ENCODE measurements at regions not wholly inside any gene's neighbourhood (a gene's known extent, or its start where the extent isn't known, plus 50 kb on each side); places are given as distances from the start of the nearest gene placed in this dataset.
"Not testable (repeated sequence)": the region's sequence is repeated elsewhere in the genome, so short reads cannot be mapped to it uniquely, and the experiment has no call there.

DNA sequence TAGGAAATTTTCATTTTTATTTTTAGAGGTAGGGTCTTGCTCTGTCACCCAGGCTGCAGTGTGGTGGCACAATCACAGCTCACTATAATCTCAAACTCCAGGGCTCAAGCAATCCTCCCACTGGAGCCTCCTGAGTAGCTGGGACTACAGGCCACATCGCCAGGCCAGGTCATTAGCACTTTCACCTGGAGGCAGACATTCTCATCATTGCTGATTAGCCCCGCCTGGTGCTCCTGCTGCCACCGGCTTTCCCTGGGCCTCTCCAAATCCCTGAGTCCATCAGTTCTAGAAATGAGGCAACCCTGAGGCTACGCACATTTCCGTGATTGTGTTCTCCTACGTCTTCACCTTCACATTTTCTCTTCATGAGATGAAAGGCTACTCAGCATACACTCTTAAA is 607.7 kb upstream of the NRSN1 start:
- Mint-ChIP-seq H3K27me3 (no peaks in the 10 kb centered on the region), H3K27ac (no peak overlapping the region), H3K4me3 (no peak overlapping the region), H3K36me3 (no peaks in the 10 kb centered on the region), H3K9me3 (peaks cover 0 to 2% (median 0%) of the 10 kb centered on the region in 3 donors), H3K4me1 (no peaks in the 10 kb centered on the region)

DNA sequence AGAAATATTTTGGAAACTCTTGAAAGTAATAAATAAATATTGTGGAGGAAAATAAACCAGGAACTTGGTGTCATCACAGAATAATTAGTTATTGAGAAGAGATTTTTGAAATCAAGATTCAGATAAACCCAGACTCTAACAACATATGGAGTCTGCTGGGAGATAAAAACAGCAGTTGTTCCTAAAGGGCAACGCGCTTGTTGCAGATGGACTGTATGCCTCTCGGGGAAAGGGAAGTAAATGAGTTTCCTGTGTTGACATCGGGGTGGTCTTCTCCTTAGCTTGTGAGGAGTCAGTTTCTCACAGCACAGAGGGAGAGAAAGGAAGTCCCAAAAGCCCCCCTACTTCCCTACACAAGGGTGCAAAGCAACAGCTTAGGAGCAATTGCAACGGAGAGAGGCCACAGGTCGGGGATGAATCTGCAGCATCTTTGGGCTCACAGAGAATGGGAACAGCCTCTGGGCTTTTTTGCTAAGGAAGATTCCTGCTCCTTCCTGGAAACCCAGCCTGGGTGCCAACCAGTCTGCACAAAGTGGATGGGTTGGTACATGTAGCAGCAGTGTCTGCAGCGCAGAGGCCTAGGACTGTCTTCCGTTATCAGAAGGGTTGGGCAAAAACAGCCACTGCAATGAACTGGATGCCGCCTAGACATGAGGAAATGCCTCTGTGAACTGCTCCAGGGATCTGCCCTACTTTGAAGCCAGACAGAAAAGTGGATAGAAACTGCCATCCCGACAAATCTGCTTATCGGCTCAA is 603.0 kb upstream of the NRSN1 start:
- Mint-ChIP-seq H3K4me1 (no peaks in the 10 kb centered on the region), H3K27ac (no peak overlapping the region), H3K27me3 (no peaks in the 10 kb centered on the region), H3K36me3 (no peaks in the 10 kb centered on the region), H3K9me3 (peaks cover 3 to 6% (median 6%) of the 10 kb centered on the region in 3 donors), H3K4me3 (no peak overlapping the region)

DNA sequence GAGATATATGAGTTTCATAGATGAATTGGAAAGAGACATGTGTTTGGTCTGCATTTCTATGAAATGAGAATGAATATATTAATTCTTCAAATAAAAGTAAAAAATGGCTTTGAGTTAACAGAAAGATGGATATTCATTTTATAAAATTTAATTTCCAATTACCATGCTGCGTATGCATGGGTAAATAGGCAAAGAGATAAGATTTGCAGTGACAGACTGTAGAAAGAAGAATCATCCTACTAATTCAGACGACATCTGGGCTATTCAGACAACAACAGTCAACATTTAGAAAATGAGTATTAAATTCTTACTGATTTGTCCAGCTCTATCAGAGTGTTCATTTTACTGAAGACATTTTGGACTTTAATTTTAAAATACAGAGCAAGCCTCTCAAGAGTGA is 602.2 kb upstream of the NRSN1 start:
- H3K4me1 Mint-ChIP-seq: no peaks in the 10 kb centered on the region
- no peak overlapping the region for H3K4me3 Mint-ChIP-seq
- H3K9me3 Mint-ChIP-seq: peaks cover 3 to 6% (median 6%) of the 10 kb centered on the region in 3 donors
- H3K27me3 Mint-ChIP-seq: no peaks in the 10 kb centered on the region
- no peak overlapping the region for H3K27ac Mint-ChIP-seq
- no peaks in the 10 kb centered on the region for H3K36me3 Mint-ChIP-seq

DNA sequence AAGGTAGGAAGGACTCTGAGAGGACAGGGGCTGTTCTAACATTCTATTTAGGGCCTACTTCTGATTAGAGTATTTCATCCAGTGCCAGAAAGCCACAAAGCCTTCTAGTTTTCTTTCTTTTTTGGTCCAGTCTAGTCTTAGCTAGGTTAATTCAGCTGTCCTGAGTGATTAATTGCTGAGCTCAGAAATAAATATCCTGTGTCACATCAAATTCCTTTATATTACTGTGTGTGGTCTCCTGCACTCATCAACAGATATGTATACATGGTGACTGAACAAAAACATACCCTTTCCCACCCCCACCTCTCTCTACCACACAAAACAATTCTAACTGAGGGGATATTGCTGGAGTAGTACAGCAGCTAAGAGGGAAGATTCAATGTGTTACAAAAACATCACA is 601.5 kb upstream of the NRSN1 start:
- H3K9me3 Mint-ChIP-seq: peaks cover 3 to 6% (median 6%) of the 10 kb centered on the region in 3 donors
- no peak overlapping the region for H3K4me3 Mint-ChIP-seq
- H3K36me3 Mint-ChIP-seq: no peaks in the 10 kb centered on the region

DNA sequence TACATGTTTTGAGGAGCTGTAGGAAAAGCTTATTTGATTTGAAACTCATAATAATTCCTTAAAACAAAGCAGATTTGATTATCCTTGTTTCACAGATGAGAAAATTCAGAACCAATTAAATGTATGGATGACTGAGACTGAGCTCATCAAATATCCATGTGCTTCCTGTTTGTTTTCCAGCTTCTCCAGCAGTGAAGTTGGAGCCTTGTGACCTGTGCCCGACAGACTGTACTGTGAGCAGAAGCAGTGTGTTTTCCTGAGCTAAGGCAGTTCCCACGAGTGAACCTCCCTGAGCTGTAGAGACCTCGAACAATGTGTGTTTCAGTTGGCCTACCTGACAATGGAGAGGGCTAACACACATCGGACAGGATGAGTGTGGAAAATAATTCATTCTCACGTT is 599.5 kb upstream of the NRSN1 start:
- Mint-ChIP-seq H3K36me3 (no peaks in the 10 kb centered on the region), H3K9me3 (peaks cover 3 to 6% (median 6%) of the 10 kb centered on the region in 3 donors), H3K27me3 (no peaks in the 10 kb centered on the region), H3K4me3 (no peak overlapping the region), H3K4me1 (no peaks in the 10 kb centered on the region), H3K27ac (no peak overlapping the region)

More for the DNA sequence above, 601.5 kb upstream of the NRSN1 start:
- no peaks in the 10 kb centered on the region for H3K27me3 Mint-ChIP-seq
- no peak overlapping the region for H3K27ac Mint-ChIP-seq
- H3K4me1 Mint-ChIP-seq: no peaks in the 10 kb centered on the region

DNA sequence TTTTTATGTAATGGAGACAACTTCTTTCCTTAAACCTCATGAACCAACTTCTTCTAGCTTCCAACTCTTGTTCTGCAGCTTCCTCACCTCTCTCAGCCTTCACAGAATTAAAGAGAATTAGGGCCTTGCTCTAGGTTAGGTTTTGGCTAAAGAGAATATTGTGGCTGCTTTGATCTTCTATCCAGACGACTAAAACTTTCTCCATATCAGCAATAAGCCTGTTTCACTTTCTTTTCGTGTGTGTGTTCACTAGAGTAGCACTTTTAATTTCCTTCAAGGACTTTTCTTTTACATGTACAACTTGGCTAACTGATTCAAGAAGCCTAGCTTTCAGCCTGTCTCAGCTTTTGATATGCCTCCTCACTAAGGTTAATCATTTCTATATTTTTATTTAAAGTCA is 596.1 kb upstream of the NRSN1 start:
- H3K27me3 Mint-ChIP-seq: no peaks in the 10 kb centered on the region
- H3K4me3 Mint-ChIP-seq: no peak overlapping the region
- no peaks in the 10 kb centered on the region for H3K36me3 Mint-ChIP-seq
- H3K27ac Mint-ChIP-seq: no peak overlapping the region
- H3K4me1 Mint-ChIP-seq: no peaks in the 10 kb centered on the region
- peaks cover 5 to 6% (median 6%) of the 10 kb centered on the region in 3 donors for H3K9me3 Mint-ChIP-seq

DNA sequence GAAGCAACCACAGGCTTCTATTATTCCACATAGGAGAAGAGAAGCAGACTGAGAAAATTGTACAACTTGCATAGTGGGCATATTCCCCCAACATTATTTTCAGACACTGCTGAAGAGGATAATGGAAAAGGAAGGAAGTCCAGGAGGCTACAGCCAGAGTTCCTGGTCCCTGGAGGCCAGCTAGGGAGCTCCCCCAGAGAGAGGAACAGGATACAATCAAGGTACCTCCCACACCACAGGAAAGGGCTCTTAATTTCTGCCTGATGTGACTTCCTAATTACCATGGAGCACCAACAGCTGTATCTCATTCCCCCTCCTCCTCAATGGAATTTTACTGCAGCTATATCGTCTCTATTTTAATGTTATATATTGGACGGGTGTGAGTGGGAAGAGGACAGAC is 594.3 kb upstream of the NRSN1 start:
- Mint-ChIP-seq H3K4me1 (no peaks in the 10 kb centered on the region), H3K27me3 (no peaks in the 10 kb centered on the region), H3K9me3 (peaks cover 4 to 5% (median 4%) of the 10 kb centered on the region in 3 donors), H3K4me3 (no peak overlapping the region), H3K36me3 (no peaks in the 10 kb centered on the region), H3K27ac (no peak overlapping the region)

DNA sequence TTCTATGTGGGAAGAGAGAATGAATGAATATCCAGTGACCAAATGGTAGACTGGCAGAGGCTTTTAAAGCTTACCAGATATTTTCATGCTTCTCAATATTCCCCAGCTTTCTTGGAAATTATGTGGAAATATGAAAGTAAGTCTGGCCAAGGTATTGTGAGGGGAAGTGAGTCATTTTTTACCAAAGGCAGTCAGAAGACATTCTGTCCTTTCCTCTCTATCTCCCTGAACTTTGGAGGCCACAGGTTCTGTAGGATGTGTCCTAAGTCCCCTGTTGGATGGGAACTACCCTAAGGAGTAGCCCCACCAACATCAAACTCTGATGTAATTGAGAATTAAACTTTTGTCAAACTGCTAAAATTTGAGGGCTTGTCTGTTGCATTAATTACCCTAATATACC is 593.8 kb upstream of the NRSN1 start:
- no peak overlapping the region for H3K27ac Mint-ChIP-seq
- no peaks in the 10 kb centered on the region for H3K27me3 Mint-ChIP-seq

DNA sequence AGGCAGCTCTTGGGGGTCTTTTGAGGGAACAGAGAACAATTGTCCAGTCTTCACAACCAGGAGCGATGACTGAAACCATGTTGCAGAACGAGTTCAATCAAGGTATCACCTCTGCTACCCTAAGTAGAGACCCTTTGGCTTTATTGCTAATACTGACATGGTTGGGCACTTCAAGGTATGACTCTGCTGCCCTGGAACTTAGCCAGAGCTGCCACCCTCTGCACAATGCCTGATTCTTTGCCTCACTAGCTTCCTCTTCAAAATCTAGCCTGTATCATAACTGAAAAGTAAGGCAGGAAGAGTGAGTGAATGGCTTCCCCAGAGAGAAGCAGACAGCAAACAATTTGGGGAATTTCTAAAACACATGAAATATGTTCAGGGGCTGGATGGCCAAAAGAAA is 592.7 kb upstream of the NRSN1 start:
- H3K36me3 Mint-ChIP-seq: no peaks in the 10 kb centered on the region

More for the DNA sequence above, 593.8 kb upstream of the NRSN1 start:
- Mint-ChIP-seq H3K36me3 (no peaks in the 10 kb centered on the region), H3K4me3 (no peak overlapping the region), H3K9me3 (peaks cover 0 to 2% (median 0%) of the 10 kb centered on the region in 3 donors), H3K4me1 (no peaks in the 10 kb centered on the region)

DNA sequence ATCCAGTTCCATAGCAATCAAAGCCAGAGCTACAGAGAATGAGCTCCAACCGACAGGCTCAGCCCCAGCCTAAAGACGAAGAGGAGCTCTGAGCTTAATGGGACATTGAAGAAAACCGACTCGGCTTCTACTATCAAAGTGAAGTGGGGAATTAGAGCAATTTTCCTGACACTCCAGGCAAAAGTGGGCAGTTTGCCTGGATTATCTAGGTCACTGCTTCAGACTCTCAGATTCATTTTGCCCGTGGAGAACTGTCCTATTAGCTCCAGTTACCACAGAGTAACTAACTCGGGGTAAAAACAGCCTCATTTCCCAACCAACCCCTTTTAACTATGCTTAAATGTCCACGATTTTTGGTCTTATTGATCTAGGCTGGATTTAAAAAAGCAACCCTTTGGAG is 592.1 kb upstream of the NRSN1 start:
- H3K9me3 Mint-ChIP-seq: peaks cover 0 to 4% (median 0%) of the 10 kb centered on the region in 3 donors
- no peaks in the 10 kb centered on the region for H3K36me3 Mint-ChIP-seq
- no peaks in the 10 kb centered on the region for H3K27me3 Mint-ChIP-seq
- H3K27ac Mint-ChIP-seq: no peak overlapping the region
- no peak overlapping the region for H3K4me3 Mint-ChIP-seq
- H3K4me1 Mint-ChIP-seq: no peaks in the 10 kb centered on the region

More for the DNA sequence above, 592.7 kb upstream of the NRSN1 start:
- Mint-ChIP-seq H3K4me1 (no peaks in the 10 kb centered on the region), H3K4me3 (no peak overlapping the region), H3K9me3 (peaks cover 0 to 2% (median 0%) of the 10 kb centered on the region in 3 donors), H3K27ac (no peak overlapping the region), H3K27me3 (no peaks in the 10 kb centered on the region)

DNA sequence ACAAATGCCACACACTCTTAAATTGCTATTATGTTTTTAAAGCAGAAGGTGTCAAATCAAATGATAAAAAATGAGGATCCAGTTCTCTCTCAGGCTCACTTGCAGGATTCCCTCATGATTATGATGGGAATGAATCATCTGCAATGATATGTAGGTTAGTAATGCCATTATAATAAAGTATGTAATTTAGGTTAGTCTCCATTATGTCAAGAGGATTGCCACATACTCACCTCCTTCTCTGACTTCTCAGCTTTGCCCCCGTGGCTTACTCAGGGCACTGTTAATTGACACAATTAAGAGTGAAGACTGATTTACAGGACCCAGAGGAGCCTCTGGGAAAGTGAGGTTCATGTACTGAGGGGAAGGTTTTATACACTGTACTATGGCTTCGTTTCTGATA is 591.7 kb upstream of the NRSN1 start:
- Mint-ChIP-seq H3K4me3 (no peak overlapping the region), H3K27me3 (no peaks in the 10 kb centered on the region), H3K27ac (no peak overlapping the region), H3K4me1 (no peaks in the 10 kb centered on the region), H3K9me3 (peaks cover 0 to 4% (median 0%) of the 10 kb centered on the region in 3 donors), H3K36me3 (no peaks in the 10 kb centered on the region)

DNA sequence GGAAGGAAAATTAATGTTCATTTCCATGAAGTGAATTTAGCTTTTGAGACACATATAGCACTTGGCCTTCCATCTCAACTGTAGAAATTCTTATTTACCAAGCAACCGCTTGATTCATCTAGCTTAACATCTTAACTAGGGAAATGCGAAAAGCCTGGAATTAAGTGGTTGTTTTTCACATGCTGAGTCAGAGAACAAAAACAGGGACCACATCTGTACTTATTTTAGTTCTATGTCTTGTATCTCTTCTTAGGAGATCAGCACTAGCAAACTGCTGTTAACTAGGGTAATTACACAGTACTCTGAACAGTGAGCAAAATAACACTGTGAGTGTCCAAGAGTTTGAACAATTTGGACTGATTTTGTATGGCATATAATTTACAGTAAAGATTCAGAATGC is 590.9 kb upstream of the NRSN1 start:
- no peaks in the 10 kb centered on the region for H3K27me3 Mint-ChIP-seq
- no peaks in the 10 kb centered on the region for H3K4me1 Mint-ChIP-seq
- no peak overlapping the region for H3K4me3 Mint-ChIP-seq
- peaks cover 0 to 4% (median 0%) of the 10 kb centered on the region in 3 donors for H3K9me3 Mint-ChIP-seq
- H3K36me3 Mint-ChIP-seq: no peaks in the 10 kb centered on the region
- no peak overlapping the region for H3K27ac Mint-ChIP-seq

DNA sequence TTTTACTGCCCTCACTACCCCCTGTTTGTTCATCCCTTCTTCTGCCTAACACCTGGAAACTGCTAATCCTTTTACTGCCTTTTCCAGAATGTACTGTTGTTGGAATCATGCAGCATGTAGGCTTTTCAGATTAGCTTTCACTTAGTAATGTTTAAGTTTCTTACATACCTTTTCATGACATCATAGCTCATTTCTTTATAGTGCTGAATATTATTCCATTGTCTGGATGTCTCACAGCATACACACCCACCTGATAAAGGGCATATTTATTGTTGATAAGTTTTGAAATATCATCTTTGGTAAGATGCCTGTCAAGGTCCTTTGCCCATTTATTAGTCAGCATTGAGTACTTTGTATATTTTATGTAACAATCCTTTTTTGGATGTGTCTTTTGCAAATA is 588.2 kb upstream of the NRSN1 start:
- Mint-ChIP-seq H3K27ac (no peak overlapping the region), H3K9me3 (peaks cover 0 to 2% (median 0%) of the 10 kb centered on the region in 3 donors), H3K4me3 (no peak overlapping the region), H3K4me1 (no peaks in the 10 kb centered on the region), H3K27me3 (no peaks in the 10 kb centered on the region), H3K36me3 (no peaks in the 10 kb centered on the region)

DNA sequence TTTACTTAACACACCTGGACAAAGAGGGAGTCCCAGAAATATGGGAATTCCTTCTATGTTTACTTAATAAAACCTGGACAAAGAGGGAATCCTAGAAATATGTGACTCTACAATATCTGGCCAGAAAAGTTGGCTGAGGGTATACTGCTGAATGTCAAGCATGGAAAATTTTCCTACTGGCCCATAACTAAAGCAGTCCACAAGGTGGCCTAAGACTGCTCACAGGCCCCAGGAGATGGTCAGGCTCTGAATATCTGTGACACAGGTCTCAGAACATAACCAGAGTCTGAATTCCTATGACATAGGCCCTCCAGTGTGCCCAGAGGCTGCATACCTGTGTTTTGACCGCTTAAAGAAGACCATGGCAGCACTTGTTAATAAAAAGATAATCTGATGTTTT is 578.2 kb upstream of the NRSN1 start:
- H3K27me3 Mint-ChIP-seq: no peaks in the 10 kb centered on the region
- no peaks in the 10 kb centered on the region for H3K4me1 Mint-ChIP-seq
- peaks cover 2 to 9% (median 6%) of the 10 kb centered on the region in 3 donors for H3K9me3 Mint-ChIP-seq
- H3K36me3 Mint-ChIP-seq: no peaks in the 10 kb centered on the region
- no peak overlapping the region for H3K27ac Mint-ChIP-seq
- H3K4me3 Mint-ChIP-seq: no peak overlapping the region

DNA sequence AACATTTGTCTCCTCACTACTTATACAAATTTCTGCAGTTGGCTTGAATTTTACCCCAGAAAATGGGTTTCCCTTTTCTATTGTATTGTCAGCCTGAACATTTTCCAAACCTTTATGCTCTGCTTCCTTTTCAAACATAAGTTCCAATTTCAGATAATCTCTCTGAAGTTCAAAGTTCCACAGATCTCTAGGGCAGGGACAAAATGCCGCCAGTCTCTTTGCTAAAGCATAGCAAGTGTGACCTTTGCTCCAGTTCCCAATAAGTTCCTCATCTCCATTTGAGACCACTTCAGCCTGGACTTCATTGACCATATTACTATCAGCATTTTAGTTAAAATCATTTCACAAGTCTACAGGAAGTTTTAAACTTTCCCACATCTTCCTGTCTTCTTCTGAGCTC is 571.1 kb upstream of the NRSN1 start:
- H3K36me3 Mint-ChIP-seq, H3K4me1 Mint-ChIP-seq, H3K27me3 Mint-ChIP-seq, H3K9me3 Mint-ChIP-seq, H3K4me3 Mint-ChIP-seq, H3K27ac Mint-ChIP-seq: not testable (repeated sequence)

DNA sequence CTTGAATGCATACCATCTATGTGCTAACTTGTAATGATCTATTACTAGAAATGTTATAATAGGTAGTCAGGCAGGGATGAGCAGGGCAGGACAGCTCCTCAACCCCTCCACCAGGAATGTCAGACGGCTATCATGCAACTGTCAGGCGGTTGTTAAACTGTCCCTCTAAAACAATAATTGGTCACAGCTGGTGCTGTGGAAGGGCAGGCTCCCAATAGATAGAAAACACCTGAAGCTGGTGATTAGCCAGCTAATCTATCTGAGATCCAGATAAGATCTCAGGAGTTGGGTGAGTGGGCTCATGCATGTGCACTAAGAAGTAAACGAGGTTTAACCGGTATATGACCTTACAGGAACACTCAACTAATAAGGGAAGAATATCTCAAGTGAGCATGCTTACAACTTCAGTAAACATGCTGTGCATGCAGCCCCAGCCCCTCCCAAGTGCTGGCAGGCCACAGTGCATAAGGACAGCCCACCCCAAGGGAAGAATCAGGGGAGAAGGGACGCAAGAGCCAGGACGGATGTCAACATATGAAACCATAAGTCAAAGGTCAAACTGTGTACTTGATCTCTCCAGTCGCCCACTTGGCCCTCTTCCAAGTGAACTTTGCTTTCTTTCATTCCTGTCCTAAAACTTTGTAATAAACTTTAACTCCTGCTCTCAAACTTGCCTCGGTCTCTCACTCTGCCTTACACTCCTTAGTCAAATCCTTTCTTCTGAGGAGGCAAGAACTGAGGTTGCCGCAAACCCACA is 566.2 kb upstream of the NRSN1 start:
- Mint-ChIP-seq H3K4me3 (no peak overlapping the region), H3K36me3 (peaks cover 2% of the 10 kb centered on the region), H3K27me3 (no peaks in the 10 kb centered on the region), H3K4me1 (no peaks in the 10 kb centered on the region), H3K27ac (no peak overlapping the region), H3K9me3 (peaks cover 8 to 12% (median 10%) of the 10 kb centered on the region in 3 donors)
